Colonic mucosa (tissue), 4 donors: ENCODE measurements at regions not wholly inside any gene's neighbourhood (a gene's known extent, or its start where the extent isn't known, plus 50 kb on each side); places are given as distances from the start of the nearest gene placed in this dataset.
A peak's percentile ranks its signal among the peaks of the same experiment; 100 is the strongest.
"Not testable (repeated sequence)": the region's sequence is repeated elsewhere in the genome, so short reads cannot be mapped to it uniquely, and the experiment has no call there.

ENCODE experiments used
- DNase-seq: peaks from one replicate; pipeline ENCODE4 v3.0.0-alpha.2; 2020
- H3K27ac ChIP-seq: fragments of 200-600 bp; one replicate; pipeline ENCODE4 v1.8.0; 2021
- H3K27me3 ChIP-seq: fragments of 200-600 bp; one replicate; pipeline ENCODE4 v1.8.0; 2021
- H3K36me3 ChIP-seq: fragments of 200-600 bp; one replicate; pipeline ENCODE4 v1.8.0; 2021
- H3K4me1 ChIP-seq: fragments of 200-600 bp; one replicate; pipeline ENCODE4 v1.8.0; 2021; ENCODE audit warnings: mild to moderate bottlenecking
- H3K4me3 ChIP-seq: fragments of 200-600 bp; one replicate; pipeline ENCODE4 v1.8.0; 2021
- H3K9ac ChIP-seq, 2 donors: one replicate each; pipeline ENCODE4 v1.7.0; 2013; ENCODE audit warnings: control low read depth in 2 of 2, low read depth in 2 of 2, low read length in 2 of 2
- H3K9me3 ChIP-seq: fragments of 200-600 bp; one replicate; pipeline ENCODE4 v1.8.0; 2021
- CTCF ChIP-seq: fragments of 200-600 bp; IDR thresholded peaks from one replicate; pipeline ENCODE4 v1.8.0; 2022; ENCODE audit warnings: antibody characterized with exemption, mild to moderate bottlenecking
- intact Hi-C: fragments of 100-400 bp; cut with DNase I; formaldehyde crosslinking; loops from one replicate; pipeline ENCODE4 v1.14.1; 2022
- donor health status: healthy.
- donor health status: DM: no; HTN: no; CAD: no.
- donor health status: DM: no; HTN: no; CAD: no.

GRCh38 chr10:42990721-42991441 lies 86.0 kb upstream of the RET start:
- no peaks in the 10 kb centered on the region for H3K36me3 ChIP-seq
- no peak overlapping the region for H3K27ac ChIP-seq
- H3K27me3 ChIP-seq, result no peaks in the 10 kb centered on the region
- H3K9me3 ChIP-seq, result no peaks in the 10 kb centered on the region
- no peak overlapping the region for H3K4me3 ChIP-seq
- peak; percentile 9 for DNase-seq
- TF ChIP-seq CTCF, result no peak
- no peak overlapping the region for H3K9ac ChIP-seq
- no peaks in the 10 kb centered on the region for H3K4me1 ChIP-seq
- intact Hi-C loops, result no loop called here

GRCh38 chr10:42991442-42992098 lies 85.3 kb upstream of the RET start:
- no peaks in the 10 kb centered on the region for H3K4me1 ChIP-seq
- peak; percentile 12 for DNase-seq
- no peak overlapping the region for H3K27ac ChIP-seq
- H3K36me3 ChIP-seq, result no peaks in the 10 kb centered on the region
- H3K4me3 ChIP-seq, result no peak overlapping the region
- no peak for TF ChIP-seq CTCF
- no peaks in the 10 kb centered on the region for H3K9me3 ChIP-seq
- no peak overlapping the region for H3K9ac ChIP-seq
- no peaks in the 10 kb centered on the region for H3K27me3 ChIP-seq
- intact Hi-C loops, result no loop called here

GRCh38 chr10:42992156-42992956 lies 84.5 kb upstream of the RET start:
- no peak overlapping the region for H3K9ac ChIP-seq
- H3K4me1 ChIP-seq, result no peaks in the 10 kb centered on the region
- intact Hi-C loops, result no loop called here
- DNase-seq, result peak; percentile 11
- no peak overlapping the region for H3K4me3 ChIP-seq
- H3K27me3 ChIP-seq, result no peaks in the 10 kb centered on the region
- no peaks in the 10 kb centered on the region for H3K9me3 ChIP-seq
- H3K27ac ChIP-seq, result no peak overlapping the region
- TF ChIP-seq CTCF, result no peak
- no peaks in the 10 kb centered on the region for H3K36me3 ChIP-seq

- DNase-seq, result peak; percentile 12
- intact Hi-C loops, result no loop called here
- Histone ChIP-seq H3K4me1 (no peaks in the 10 kb centered on the region), H3K27me3 (no peaks in the 10 kb centered on the region), H3K9me3 (no peaks in the 10 kb centered on the region), H3K4me3 (no peak overlapping the region), H3K27ac (no peak overlapping the region), H3K36me3 (no peaks in the 10 kb centered on the region), H3K9ac (no peak overlapping the region)
- no peak for TF ChIP-seq CTCF
Observed at GRCh38 chr10:42992957-42993390, 83.9 kb upstream of the RET start.

GRCh38 chr10:42994909-42995308 lies 82.0 kb upstream of the RET start:
- H3K36me3 ChIP-seq, H3K27ac ChIP-seq, H3K9ac ChIP-seq, DNase-seq, H3K4me3 ChIP-seq, H3K4me1 ChIP-seq, intact Hi-C loops, H3K9me3 ChIP-seq, H3K27me3 ChIP-seq: not testable (repeated sequence)
